SU-DHL-6 (cell line): ENCODE measurements at regions not wholly inside any gene's neighbourhood (a gene's known extent, or its start where the extent isn't known, plus 50 kb on each side); places are given as distances from the start of the nearest gene placed in this dataset.

Source experiments
- H2AFZ ChIP-seq: fragments of 200-600 bp; sonication (generic); 2 replicates; pipeline ENCODE4 v1.6.1; 2014; ENCODE audit warnings: low read depth, mild to moderate bottlenecking, moderate library complexity, mixed read lengths, antibody characterized with exemption, low read length; ENCODE audit not compliant: severe bottlenecking
- H3F3A ChIP-seq: fragments of 200-600 bp; shearing (Covaris generic); 2 replicates; pipeline ENCODE4 v1.6.0; 2016; ENCODE audit warnings: antibody characterized with exemption, mild to moderate bottlenecking; ENCODE audit not compliant: insufficient read depth
- H3K27ac ChIP-seq: fragments of 200-600 bp; sonication (generic); 2 replicates; pipeline ENCODE4 v1.5.1; 2016; ENCODE audit warnings: low read depth, mild to moderate bottlenecking, low read length, moderate library complexity, mixed read lengths
- H3K27me3 ChIP-seq: fragments of 200-600 bp; sonication (generic), shearing (Covaris generic); 2 replicates; pipeline ENCODE4 v1.6.0; 2014; ENCODE audit warnings: mild to moderate bottlenecking, low read length
- H3K36me3 ChIP-seq: fragments of 200-600 bp; sonication (generic); 2 replicates; pipeline ENCODE4 v1.6.1; 2014; ENCODE audit warnings: mild to moderate bottlenecking, low read length, mixed read lengths
- H3K4me2 ChIP-seq: fragments of 300-600, 200-600 bp; shearing (Covaris generic), sonication (generic); 2 replicates; pipeline ENCODE4 v1.6.0; 2014; ENCODE audit warnings: low read length, low read depth, mild to moderate bottlenecking; ENCODE audit not compliant: poor library complexity, severe bottlenecking
- H3K4me3 ChIP-seq: fragments of 200-600 bp; sonication (generic); 2 replicates; pipeline ENCODE4 v1.5.1; 2014; ENCODE audit warnings: antibody characterized with exemption, low read length, mild to moderate bottlenecking, mixed read lengths; ENCODE audit not compliant: insufficient read depth, poor library complexity, severe bottlenecking
- H3K79me2 ChIP-seq: fragments of 200-600 bp; sonication (generic); 2 replicates; pipeline ENCODE4 v1.6.1; 2014; ENCODE audit warnings: mild to moderate bottlenecking, low read length, moderate library complexity; ENCODE audit not compliant: insufficient read depth
- H3K9ac ChIP-seq: fragments of 200-600 bp; sonication (generic); 2 replicates; pipeline ENCODE4 v1.7.0; 2014; ENCODE audit warnings: mild to moderate bottlenecking, low read length
- H3K9me2 ChIP-seq: fragments of 200-600 bp; sonication (generic); replicated peaks from 2 replicates; pipeline ENCODE4 v1.6.1; 2014; ENCODE audit warnings: low read length; ENCODE audit not compliant: insufficient read depth
- H3K9me3 ChIP-seq: fragments of 200-600 bp; sonication (generic); 2 replicates; pipeline ENCODE4 v1.6.1; 2014; ENCODE audit warnings: low read length, mixed read lengths; ENCODE audit not compliant: insufficient read depth
- H4K20me1 ChIP-seq: fragments of 200-600 bp; sonication (generic); 2 replicates; pipeline ENCODE4 v1.6.1; 2014; ENCODE audit warnings: low read depth, mild to moderate bottlenecking, antibody characterized with exemption, low read length, moderate library complexity, mixed read lengths
- EZH2phosphoT487 ChIP-seq: fragments of 200-600 bp; sonication (generic), shearing (Covaris generic); conservative IDR thresholded peaks from 2 replicates; pipeline ENCODE4 v1.6.1; 2018; ENCODE audit warnings: mild to moderate bottlenecking, antibody characterized with exemption, low read length, moderate library complexity, mixed read lengths
- TF ChIP-seq, protein P1 (sequence below): fragments of 200-600 bp; sonication (generic); IDR thresholded peaks from one replicate; pipeline ENCODE4 v1.5.1; 2017; ENCODE audit warnings: antibody characterized with exemption, mild to moderate bottlenecking, low read length, moderate library complexity; ENCODE audit not compliant: insufficient read depth, poor library complexity, severe bottlenecking

DNA sequence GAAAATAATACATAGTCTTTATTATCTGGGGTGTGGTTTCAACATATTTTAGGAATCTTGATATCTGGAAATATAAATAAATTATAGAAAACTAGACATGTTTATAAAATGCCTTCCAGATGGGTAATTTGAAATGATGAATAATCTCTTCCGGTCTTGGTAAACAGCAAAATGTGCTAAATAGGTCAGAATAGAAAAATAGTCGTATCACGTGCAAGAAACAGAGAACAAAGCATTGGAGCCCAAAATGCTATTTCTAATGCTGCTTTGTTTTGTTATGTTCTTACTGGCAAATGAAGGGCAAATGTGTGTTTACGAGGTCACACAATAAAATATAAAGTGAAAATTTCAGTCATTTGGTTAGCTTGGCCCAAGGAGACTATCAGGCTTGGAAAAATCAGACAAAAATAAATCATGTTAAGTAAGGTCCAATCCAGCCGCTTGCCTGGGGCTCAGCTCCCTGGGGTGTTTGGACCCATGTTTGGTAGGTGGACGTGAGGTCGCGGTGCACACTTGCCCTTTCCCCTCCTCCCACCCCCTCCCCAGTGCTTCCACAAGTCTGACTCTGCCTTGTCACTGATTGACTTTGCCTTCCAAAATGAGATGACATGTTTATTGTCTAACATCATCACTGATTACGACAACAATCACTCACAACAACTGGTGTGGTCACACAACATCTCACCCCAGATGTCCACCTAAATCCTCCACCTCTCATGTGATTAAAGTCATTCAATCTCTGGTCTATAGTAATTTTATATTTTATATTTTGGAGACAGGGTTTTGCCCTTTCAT lies 56.0 kb downstream of the RIN2 start:
- Histone ChIP-seq H3K4me3 (no peak overlapping the region), H3K9me2 (no peaks in the 10 kb centered on the region), H4K20me1 (no peaks in the 10 kb centered on the region), H3K79me2 (no peaks in the 10 kb centered on the region), H3K4me2 (no peak overlapping the region), H3F3A (no peaks in the 10 kb centered on the region), H3K36me3 (no peaks in the 10 kb centered on the region), H3K27ac (no peak overlapping the region), H2AFZ (no peak overlapping the region), H3K9me3 (no peaks in the 10 kb centered on the region), H3K27me3 (no peaks in the 10 kb centered on the region), H3K9ac (no peak overlapping the region)
- no peak for TF ChIP-seq EZH2phosphoT487
- TF ChIP-seq, protein P1, sequence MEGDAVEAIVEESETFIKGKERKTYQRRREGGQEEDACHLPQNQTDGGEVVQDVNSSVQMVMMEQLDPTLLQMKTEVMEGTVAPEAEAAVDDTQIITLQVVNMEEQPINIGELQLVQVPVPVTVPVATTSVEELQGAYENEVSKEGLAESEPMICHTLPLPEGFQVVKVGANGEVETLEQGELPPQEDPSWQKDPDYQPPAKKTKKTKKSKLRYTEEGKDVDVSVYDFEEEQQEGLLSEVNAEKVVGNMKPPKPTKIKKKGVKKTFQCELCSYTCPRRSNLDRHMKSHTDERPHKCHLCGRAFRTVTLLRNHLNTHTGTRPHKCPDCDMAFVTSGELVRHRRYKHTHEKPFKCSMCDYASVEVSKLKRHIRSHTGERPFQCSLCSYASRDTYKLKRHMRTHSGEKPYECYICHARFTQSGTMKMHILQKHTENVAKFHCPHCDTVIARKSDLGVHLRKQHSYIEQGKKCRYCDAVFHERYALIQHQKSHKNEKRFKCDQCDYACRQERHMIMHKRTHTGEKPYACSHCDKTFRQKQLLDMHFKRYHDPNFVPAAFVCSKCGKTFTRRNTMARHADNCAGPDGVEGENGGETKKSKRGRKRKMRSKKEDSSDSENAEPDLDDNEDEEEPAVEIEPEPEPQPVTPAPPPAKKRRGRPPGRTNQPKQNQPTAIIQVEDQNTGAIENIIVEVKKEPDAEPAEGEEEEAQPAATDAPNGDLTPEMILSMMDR, result no peak

DNA sequence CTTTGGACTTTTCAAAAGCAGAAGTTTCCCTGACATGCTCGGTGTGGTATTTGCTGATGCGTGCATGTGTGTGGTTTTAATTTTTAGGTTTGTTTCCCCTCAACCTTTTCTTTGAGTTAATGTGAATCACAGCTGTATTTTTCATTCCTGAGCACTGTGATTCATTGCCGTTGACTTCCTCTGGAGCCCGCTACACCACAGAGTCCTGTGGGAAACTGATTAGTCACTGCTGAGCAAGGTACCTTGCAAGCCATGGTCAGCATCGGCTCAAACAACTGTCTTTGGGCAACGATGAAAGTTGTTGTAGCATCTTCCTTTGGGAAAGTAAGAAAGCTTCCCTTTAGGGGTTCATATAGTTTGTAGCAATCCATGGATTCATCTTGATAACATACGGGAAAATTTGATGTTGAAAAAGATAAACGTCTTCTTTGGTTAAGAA lies 57.5 kb downstream of the RIN2 start:
- Histone ChIP-seq H2AFZ (no peak overlapping the region), H3K79me2 (no peaks in the 10 kb centered on the region), H3K36me3 (no peaks in the 10 kb centered on the region), H3K9me2 (no peaks in the 10 kb centered on the region), H3K27ac (no peak overlapping the region), H3K4me2 (no peak overlapping the region), H3F3A (no peaks in the 10 kb centered on the region), H4K20me1 (no peaks in the 10 kb centered on the region), H3K9ac (no peak overlapping the region), H3K4me3 (no peak overlapping the region), H3K9me3 (no peaks in the 10 kb centered on the region), H3K27me3 (no peaks in the 10 kb centered on the region)
- no peak for TF ChIP-seq EZH2phosphoT487
- TF ChIP-seq, protein P1, result no peak

DNA sequence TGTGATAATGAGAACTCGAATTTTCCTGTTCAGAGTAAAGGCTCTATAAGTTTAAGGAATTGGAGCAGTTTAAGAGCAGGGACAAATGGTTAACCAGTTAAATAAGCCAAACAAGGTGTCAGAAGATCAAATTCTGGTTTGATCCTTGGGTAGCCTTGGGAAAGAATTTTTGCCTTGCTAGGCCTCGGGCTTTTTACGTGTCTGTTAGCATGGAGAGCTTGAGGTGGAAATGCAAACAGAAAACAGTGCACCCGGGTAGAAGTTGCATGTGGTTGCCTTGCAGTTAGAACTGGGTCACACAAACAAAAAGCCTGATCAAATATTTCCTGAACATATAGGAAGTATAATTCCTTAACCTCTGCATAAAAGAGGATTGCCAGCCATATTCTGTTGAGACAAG lies 58.3 kb downstream of the RIN2 start:
- TF ChIP-seq, protein P1, result no peak
- no peak for TF ChIP-seq EZH2phosphoT487
- H3K36me3 ChIP-seq, result no peaks in the 10 kb centered on the region
- H2AFZ ChIP-seq, result no peak overlapping the region
- no peaks in the 10 kb centered on the region for H3K27me3 ChIP-seq
- no peak overlapping the region for H3K27ac ChIP-seq
- no peak overlapping the region for H3K9ac ChIP-seq
- H3K79me2 ChIP-seq, result no peaks in the 10 kb centered on the region
- H3F3A ChIP-seq, result no peaks in the 10 kb centered on the region
- no peaks in the 10 kb centered on the region for H3K9me3 ChIP-seq
- H4K20me1 ChIP-seq, result no peaks in the 10 kb centered on the region
- H3K4me3 ChIP-seq, result no peak overlapping the region
- no peaks in the 10 kb centered on the region for H3K9me2 ChIP-seq
- H3K4me2 ChIP-seq, result no peak overlapping the region
